GM12878 (cell line): ENCODE measurements at regions not wholly inside any gene's neighbourhood (a gene's known extent, or its start where the extent isn't known, plus 50 kb on each side); places are given as distances from the start of the nearest gene placed in this dataset.

Source experiments
- ASH2L ChIP-seq: fragments of 300-600, 200-600 bp; sonication (generic); IDR thresholded peaks from 2 replicates; pipeline ENCODE4 v1.6.1; 2017; ENCODE audit warnings: low read depth, mild to moderate bottlenecking, borderline replicate concordance
- BHLHE40 ChIP-seq, 2 experiments: fragments of 450-650 bp in 1 of 2; IDR thresholded peaks; 2 replicates each; pipeline ENCODE4 v1.6.1; 2011 to 2017; ENCODE audit warnings: low read depth in 2 of 2, borderline replicate concordance in 1 of 2, improper control_type of control experiment in 1 of 2, low read length in 1 of 2, mild to moderate bottlenecking in 1 of 2
- BRCA1 ChIP-seq: IDR thresholded peaks from 2 replicates; pipeline ENCODE4 v1.6.1; 2011; ENCODE audit warnings: low read depth, low read length, improper control_type of control experiment
- CHD2 ChIP-seq: IDR thresholded peaks from 2 replicates; pipeline ENCODE4 v1.6.1; 2011; ENCODE audit warnings: low read depth, low read length, improper control_type of control experiment, borderline replicate concordance
- CHD4 ChIP-seq: fragments of 200-600 bp; sonication (generic); IDR thresholded peaks from 2 replicates; pipeline ENCODE4 v1.6.1; 2016; ENCODE audit warnings: mild to moderate bottlenecking
- CTCF ChIP-seq, 3 experiments: IDR thresholded peaks in 2 of 3; conservative IDR thresholded peaks in 1 of 3; 2 replicates each; pipeline ENCODE4 v1.5.1; 2011; ENCODE audit warnings: low read depth in 3 of 3, low read length in 3 of 3, mild to moderate bottlenecking in 3 of 3, control low read depth in 2 of 3, moderate library complexity in 2 of 3, inconsistent platforms in 1 of 3, mixed read lengths in 1 of 3; ENCODE audit not compliant: control insufficient read depth in 2 of 3, insufficient read depth in 1 of 3; ENCODE audit errors: extremely low read depth in 1 of 3
- E2F4 ChIP-seq: IDR thresholded peaks from 2 replicates; pipeline ENCODE4 v1.6.1; 2012; ENCODE audit warnings: low read depth, low read length, improper control_type of control experiment
- HDGF ChIP-seq: fragments of 450-650 bp; IDR thresholded peaks from 2 replicates; pipeline ENCODE4 v1.6.1; 2016; ENCODE audit warnings: antibody characterized with exemption
- IKZF2 ChIP-seq, 2 experiments: fragments of 450-650 bp; IDR thresholded peaks; 2 replicates each; pipeline ENCODE4 v1.6.1; 2017; ENCODE audit warnings: mild to moderate bottlenecking in 2 of 2, moderate library complexity in 2 of 2
- KAT2A ChIP-seq: conservative IDR thresholded peaks from 2 replicates; pipeline ENCODE4 v1.6.1; 2011; ENCODE audit warnings: low read depth, low read length; ENCODE audit not compliant: control insufficient read depth
- MTA3 ChIP-seq: IDR thresholded peaks from 2 replicates; pipeline ENCODE4 v1.6.1; 2012; ENCODE audit warnings: low read length, inconsistent platforms, borderline replicate concordance
- POLR2AphosphoS5 ChIP-seq: IDR thresholded peaks from 2 replicates; pipeline ENCODE4 v1.6.1; 2011; ENCODE audit warnings: mild to moderate bottlenecking, low read length, inconsistent platforms
- RAD21 ChIP-seq: IDR thresholded peaks from 2 replicates; pipeline ENCODE4 v1.6.1; 2011; ENCODE audit warnings: mild to moderate bottlenecking, low read depth, low read length, moderate library complexity; ENCODE audit not compliant: insufficient read depth
- RB1 ChIP-seq: fragments of 450-650 bp; formaldehyde crosslinking; IDR thresholded peaks from 2 replicates; pipeline ENCODE4 v1.6.1; 2017; ENCODE audit warnings: mild to moderate bottlenecking, borderline replicate concordance
- SP1 ChIP-seq: IDR thresholded peaks from one replicate; pipeline ENCODE4 v1.6.1; 2011; ENCODE audit warnings: low read depth, low read length
- SPI1 ChIP-seq: IDR thresholded peaks from 2 replicates; pipeline ENCODE4 v1.6.1; 2011; ENCODE audit warnings: low read depth, mild to moderate bottlenecking, low read length, moderate library complexity, borderline replicate concordance; ENCODE audit not compliant: insufficient read depth
- TARDBP ChIP-seq: IDR thresholded peaks from 2 replicates; pipeline ENCODE4 v1.6.1; 2016; ENCODE audit warnings: borderline replicate concordance
- TCF3 ChIP-seq: IDR thresholded peaks from 2 replicates; pipeline ENCODE4 v1.6.1; 2012; ENCODE audit warnings: low read depth, mild to moderate bottlenecking, low read length, borderline replicate concordance; ENCODE audit not compliant: insufficient read depth
- WRNIP1 ChIP-seq: IDR thresholded peaks from 2 replicates; pipeline ENCODE4 v1.6.1; 2011; ENCODE audit warnings: low read depth, low read length, improper control_type of control experiment, borderline replicate concordance
- ZNF217 ChIP-seq: fragments of 450-650 bp; IDR thresholded peaks from 2 replicates; pipeline ENCODE4 v1.6.1; 2017; ENCODE audit warnings: antibody characterized with exemption, mild to moderate bottlenecking
- ZNF687 ChIP-seq: fragments of 450-650 bp; IDR thresholded peaks from 2 replicates; pipeline ENCODE4 v1.6.1; 2017; ENCODE audit warnings: mild to moderate bottlenecking, moderate library complexity
- TF ChIP-seq, protein P1 (sequence below): IDR thresholded peaks from 2 replicates; pipeline ENCODE4 v1.6.1; 2011; ENCODE audit warnings: mild to moderate bottlenecking, low read depth, low read length, moderate library complexity; ENCODE audit not compliant: insufficient replicate concordance
- TF ChIP-seq, protein P2 (sequence below): IDR thresholded peaks from 2 replicates; pipeline ENCODE4 v1.6.1; 2012; ENCODE audit warnings: low read length, inconsistent platforms

DNA sequence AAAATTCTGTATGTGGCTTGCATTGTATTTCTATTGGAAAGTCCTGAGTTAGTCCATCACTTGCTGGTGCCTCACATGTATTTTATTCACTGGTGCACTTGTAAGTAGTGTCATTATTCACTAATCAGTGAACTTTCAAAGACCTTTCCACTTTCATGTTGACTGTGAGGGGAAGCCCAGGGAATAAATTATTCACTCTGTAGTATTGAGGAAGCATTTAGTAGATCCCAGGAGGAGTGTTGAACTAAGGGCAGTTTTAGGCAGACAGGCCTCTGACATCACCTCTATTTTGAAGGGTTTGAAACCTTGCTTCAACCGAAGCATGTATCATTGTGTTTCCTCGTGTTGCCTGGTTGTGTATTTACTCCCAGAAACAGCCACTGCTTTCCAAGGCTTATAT, 705.4 kb upstream of the RIOK2 start (continued):
- no peak for TF ChIP-seq BRCA1
- no peak for TF ChIP-seq SP1
- TF ChIP-seq CHD4 = no peak
- TF ChIP-seq, protein P1, sequence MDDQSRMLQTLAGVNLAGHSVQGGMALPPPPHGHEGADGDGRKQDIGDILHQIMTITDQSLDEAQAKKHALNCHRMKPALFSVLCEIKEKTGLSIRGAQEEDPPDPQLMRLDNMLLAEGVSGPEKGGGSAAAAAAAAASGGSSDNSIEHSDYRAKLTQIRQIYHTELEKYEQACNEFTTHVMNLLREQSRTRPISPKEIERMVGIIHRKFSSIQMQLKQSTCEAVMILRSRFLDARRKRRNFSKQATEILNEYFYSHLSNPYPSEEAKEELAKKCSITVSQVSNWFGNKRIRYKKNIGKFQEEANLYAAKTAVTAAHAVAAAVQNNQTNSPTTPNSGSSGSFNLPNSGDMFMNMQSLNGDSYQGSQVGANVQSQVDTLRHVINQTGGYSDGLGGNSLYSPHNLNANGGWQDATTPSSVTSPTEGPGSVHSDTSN = no peak
- TF ChIP-seq, protein P2, sequence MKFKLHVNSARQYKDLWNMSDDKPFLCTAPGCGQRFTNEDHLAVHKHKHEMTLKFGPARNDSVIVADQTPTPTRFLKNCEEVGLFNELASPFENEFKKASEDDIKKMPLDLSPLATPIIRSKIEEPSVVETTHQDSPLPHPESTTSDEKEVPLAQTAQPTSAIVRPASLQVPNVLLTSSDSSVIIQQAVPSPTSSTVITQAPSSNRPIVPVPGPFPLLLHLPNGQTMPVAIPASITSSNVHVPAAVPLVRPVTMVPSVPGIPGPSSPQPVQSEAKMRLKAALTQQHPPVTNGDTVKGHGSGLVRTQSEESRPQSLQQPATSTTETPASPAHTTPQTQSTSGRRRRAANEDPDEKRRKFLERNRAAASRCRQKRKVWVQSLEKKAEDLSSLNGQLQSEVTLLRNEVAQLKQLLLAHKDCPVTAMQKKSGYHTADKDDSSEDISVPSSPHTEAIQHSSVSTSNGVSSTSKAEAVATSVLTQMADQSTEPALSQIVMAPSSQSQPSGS = peak; percentile 53
- no peak for TF ChIP-seq HDGF
- TF ChIP-seq E2F4 = no peak
- no peak for TF ChIP-seq ZNF687
- TF ChIP-seq POLR2AphosphoS5 = no peak
- peak in 1 of 2 experiments; percentile 4; a peak in 1 of 4 replicates for TF ChIP-seq BHLHE40 (IDR thresholded peaks at IDR 0.05; ENCODE audit: borderline replicate concordance in 1 of 2, low read depth in 2 of 2, low read length in 1 of 2)
- no peak for TF ChIP-seq WRNIP1
- TF ChIP-seq MTA3 = no peak
- no peak for TF ChIP-seq CTCF (IDR thresholded peaks at IDR 0.05 in 2 of 3, conservative IDR thresholded peaks at IDR 0.05 in 1 of 3; ENCODE audit: control insufficient read depth in 2 of 3, extremely low read depth in 1 of 3, insufficient read depth in 1 of 3, low read depth in 3 of 3, low read length in 3 of 3)
- no peak for TF ChIP-seq RAD21
- TF ChIP-seq ZNF217 = peak; percentile 67
- no peak for TF ChIP-seq TARDBP
- no peak for TF ChIP-seq KAT2A
- no peak for TF ChIP-seq ASH2L
- no peak for TF ChIP-seq TCF3
- TF ChIP-seq SPI1 = no peak
- TF ChIP-seq RB1 = no peak
- TF ChIP-seq CHD2 = no peak
- TF ChIP-seq IKZF2 (IDR thresholded peaks at IDR 0.05) = peak; percentile 82 to 88
